Hepatocyte (in vitro differentiated cells): ENCODE measurements at regions not wholly inside any gene's neighbourhood (a gene's known extent, or its start where the extent isn't known, plus 50 kb on each side); places are given as distances from the start of the nearest gene placed in this dataset.

ENCODE experiments used
- DNase-seq: peaks from one replicate; pipeline ENCODE4 v3.0.0-alpha.2; 2016; ENCODE audit warnings: low spot score
- H2AFZ ChIP-seq: fragments of 200-600 bp; sonication (generic); 2 replicates; pipeline ENCODE4 v1.6.0; 2016; ENCODE audit warnings: antibody characterized with exemption, mild to moderate bottlenecking
- H3K27ac ChIP-seq: fragments of 200-600 bp; sonication (generic); 2 replicates; pipeline ENCODE4 v1.5.1; 2016; ENCODE audit warnings: mild to moderate bottlenecking
- H3K27me3 ChIP-seq: fragments of 200-600 bp; sonication (generic); 2 replicates; pipeline ENCODE4 v1.6.1; 2016
- H3K36me3 ChIP-seq: fragments of 200-600 bp; sonication (generic); replicated peaks from 2 replicates; pipeline ENCODE4 v1.5.1; 2016; ENCODE audit warnings: low read depth; ENCODE audit not compliant: insufficient read depth
- H3K4me1 ChIP-seq: fragments of 200-600 bp; sonication (generic); 2 replicates; pipeline ENCODE4 v1.5.1; 2016; ENCODE audit warnings: mild to moderate bottlenecking, moderate library complexity; ENCODE audit not compliant: insufficient read depth
- H3K4me2 ChIP-seq: fragments of 200-600 bp; sonication (generic); 2 replicates; pipeline ENCODE4 v1.6.0; 2016
- H3K4me3 ChIP-seq: fragments of 200-600 bp; sonication (generic); 2 replicates; pipeline ENCODE4 v1.5.1; 2016; ENCODE audit warnings: mild to moderate bottlenecking
- H3K79me2 ChIP-seq: fragments of 200-600 bp; sonication (generic); 2 replicates; pipeline ENCODE4 v1.6.0; 2017; ENCODE audit warnings: mild to moderate bottlenecking
- H3K9me2 ChIP-seq: fragments of 200-600 bp; sonication (generic); replicated peaks from 2 replicates; pipeline ENCODE4 v1.6.0; 2017; ENCODE audit warnings: mild to moderate bottlenecking; ENCODE audit not compliant: insufficient read depth
- H3K9me3 ChIP-seq: fragments of 200-600 bp; sonication (generic); 2 replicates; pipeline ENCODE4 v1.5.1; 2016; ENCODE audit warnings: low read depth, mild to moderate bottlenecking
- H4K20me1 ChIP-seq: fragments of 200-600 bp; sonication (generic); 2 replicates; pipeline ENCODE4 v1.6.0; 2016; ENCODE audit warnings: mild to moderate bottlenecking; ENCODE audit not compliant: insufficient read depth, poor library complexity, severe bottlenecking
- EZH2 ChIP-seq: fragments of 200-600 bp; sonication (generic); IDR thresholded peaks from 2 replicates; pipeline ENCODE4 v1.6.1; 2016; ENCODE audit warnings: antibody characterized with exemption, mild to moderate bottlenecking, borderline replicate concordance
- EZH2phosphoT487 ChIP-seq: fragments of 200-600 bp; sonication (generic); IDR thresholded peaks from one replicate; pipeline ENCODE4 v1.6.1; 2018; ENCODE audit warnings: antibody characterized with exemption, mild to moderate bottlenecking, low read depth, moderate library complexity; ENCODE audit not compliant: unreplicated experiment, severe bottlenecking
- WGBS: methylation state at CpG from one replicate; pipeline ENCODE4 v1.1.6; 2016; ENCODE audit warnings: low lambda C conversion rate; ENCODE audit errors: missing lambda C conversion rate; 5-methylcytosine and 5-hydroxymethylcytosine counted together
- TF ChIP-seq, protein P1 (sequence below): fragments of 200-600 bp; sonication (generic); IDR thresholded peaks from 2 replicates; pipeline ENCODE4 v1.5.1; 2016; ENCODE audit warnings: antibody characterized with exemption, mild to moderate bottlenecking; ENCODE audit not compliant: poor library complexity

DNA sequence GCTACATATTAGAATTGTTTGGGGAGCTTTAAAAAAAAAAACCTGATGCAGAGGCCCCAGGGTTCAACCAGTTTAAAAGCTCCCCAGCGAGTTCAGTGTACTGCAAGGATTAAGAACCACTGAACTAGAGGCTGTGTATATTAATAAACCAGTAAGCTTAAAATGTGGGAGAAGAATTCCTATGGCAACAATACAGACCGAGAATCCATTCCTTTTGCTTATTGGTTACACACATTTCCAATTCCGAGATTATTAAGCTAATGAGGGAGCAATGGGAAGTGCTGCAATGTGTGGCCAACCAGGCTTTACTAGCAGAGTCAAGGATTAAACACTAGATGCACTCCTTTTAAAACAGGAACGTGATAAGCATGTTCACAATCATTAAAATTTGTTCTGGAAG lies 204.4 kb downstream of the TDRD15 start:
- Histone ChIP-seq H3K27me3 (no peaks in the 10 kb centered on the region), H3K4me1 (no peaks in the 10 kb centered on the region), H3K27ac (no peak overlapping the region), H4K20me1 (no peaks in the 10 kb centered on the region), H3K36me3 (no peaks in the 10 kb centered on the region), H3K4me3 (no peak overlapping the region), H3K9me3 (no peaks in the 10 kb centered on the region), H3K79me2 (no peaks in the 10 kb centered on the region), H2AFZ (no peak overlapping the region), H3K4me2 (no peak overlapping the region), H3K9me2 (no peaks in the 10 kb centered on the region)
- no peak for DNase-seq
- no peak for TF ChIP-seq EZH2
- WGBS: 64% methylated on average over 4 of the region's 4 CpGs

DNA sequence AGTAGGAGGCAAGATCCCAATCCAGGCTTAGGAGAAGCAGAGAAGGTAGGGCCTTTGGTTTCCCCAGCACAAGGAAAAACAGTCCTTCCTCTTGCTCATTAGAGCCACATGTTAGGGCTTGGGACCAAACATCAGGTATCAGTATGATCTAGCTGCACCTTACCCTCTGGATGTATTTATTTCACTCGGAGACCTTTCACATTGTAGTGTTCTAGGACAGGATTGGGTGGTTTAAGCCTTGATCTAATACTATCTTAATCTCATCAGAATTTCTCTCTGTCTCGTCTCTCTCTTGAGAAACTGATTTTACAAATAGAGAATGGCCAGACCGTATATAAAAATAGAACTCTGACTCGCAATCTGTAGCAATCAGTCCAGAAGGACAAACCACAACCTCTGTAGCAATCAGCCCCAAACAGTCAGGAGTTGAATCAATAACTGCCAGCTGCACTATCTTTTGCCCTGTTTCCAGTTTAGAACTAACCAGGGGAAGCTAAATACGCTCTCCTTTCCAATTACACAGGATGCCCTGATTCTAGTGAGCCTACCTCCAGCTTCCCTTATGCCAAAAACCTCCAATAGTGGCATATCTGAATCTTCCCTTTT lies 207.1 kb downstream of the TDRD15 start:
- Histone ChIP-seq H2AFZ (no peak overlapping the region), H3K27ac (no peak overlapping the region), H4K20me1 (no peaks in the 10 kb centered on the region), H3K36me3 (no peaks in the 10 kb centered on the region), H3K27me3 (no peaks in the 10 kb centered on the region), H3K9me2 (no peaks in the 10 kb centered on the region), H3K4me1 (no peaks in the 10 kb centered on the region), H3K9me3 (no peaks in the 10 kb centered on the region), H3K79me2 (no peaks in the 10 kb centered on the region), H3K4me2 (no peak overlapping the region), H3K4me3 (no peak overlapping the region)
- DNase-seq: no peak
- no peak for TF ChIP-seq EZH2
- TF ChIP-seq, protein P1, sequence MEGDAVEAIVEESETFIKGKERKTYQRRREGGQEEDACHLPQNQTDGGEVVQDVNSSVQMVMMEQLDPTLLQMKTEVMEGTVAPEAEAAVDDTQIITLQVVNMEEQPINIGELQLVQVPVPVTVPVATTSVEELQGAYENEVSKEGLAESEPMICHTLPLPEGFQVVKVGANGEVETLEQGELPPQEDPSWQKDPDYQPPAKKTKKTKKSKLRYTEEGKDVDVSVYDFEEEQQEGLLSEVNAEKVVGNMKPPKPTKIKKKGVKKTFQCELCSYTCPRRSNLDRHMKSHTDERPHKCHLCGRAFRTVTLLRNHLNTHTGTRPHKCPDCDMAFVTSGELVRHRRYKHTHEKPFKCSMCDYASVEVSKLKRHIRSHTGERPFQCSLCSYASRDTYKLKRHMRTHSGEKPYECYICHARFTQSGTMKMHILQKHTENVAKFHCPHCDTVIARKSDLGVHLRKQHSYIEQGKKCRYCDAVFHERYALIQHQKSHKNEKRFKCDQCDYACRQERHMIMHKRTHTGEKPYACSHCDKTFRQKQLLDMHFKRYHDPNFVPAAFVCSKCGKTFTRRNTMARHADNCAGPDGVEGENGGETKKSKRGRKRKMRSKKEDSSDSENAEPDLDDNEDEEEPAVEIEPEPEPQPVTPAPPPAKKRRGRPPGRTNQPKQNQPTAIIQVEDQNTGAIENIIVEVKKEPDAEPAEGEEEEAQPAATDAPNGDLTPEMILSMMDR: no peak
- TF ChIP-seq EZH2phosphoT487: no peak
- WGBS: 75% methylated on average over 5 of the region's 5 CpGs

DNA sequence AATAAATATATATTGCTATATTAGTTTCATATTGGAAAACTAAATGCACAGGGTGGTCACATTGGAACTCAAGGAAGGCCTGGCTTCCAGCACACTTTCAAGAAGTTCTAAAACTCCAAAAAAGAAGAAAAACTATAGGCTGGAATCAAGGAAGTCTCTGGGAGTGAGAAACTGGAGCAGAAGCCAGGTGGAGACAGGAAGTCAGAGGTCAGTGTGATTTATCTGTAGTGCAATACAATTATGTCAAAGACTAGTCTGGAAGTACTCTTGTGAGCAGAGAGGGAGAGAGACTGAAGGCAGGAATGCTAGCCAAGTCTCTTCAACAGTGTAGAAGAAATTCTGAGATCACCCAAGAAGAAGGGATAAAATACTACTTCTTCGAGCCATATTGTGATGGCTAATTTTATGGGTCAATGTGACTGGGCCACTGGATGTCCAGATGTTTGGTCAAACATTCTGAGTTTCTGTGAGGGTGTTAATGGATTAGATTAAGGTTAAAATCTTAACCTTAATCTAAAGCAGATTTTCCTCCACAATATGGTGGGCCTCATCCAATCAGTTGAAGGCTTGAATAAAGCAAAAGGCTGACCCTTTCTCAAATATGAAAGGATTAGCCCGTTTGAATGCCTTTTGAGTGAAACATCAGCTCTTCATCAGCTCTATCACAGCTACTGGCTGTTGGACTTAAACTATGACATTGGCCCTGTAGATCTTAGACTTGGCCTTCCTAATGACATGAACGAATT lies 208.0 kb downstream of the TDRD15 start:
- Histone ChIP-seq H3K36me3 (no peaks in the 10 kb centered on the region), H3K9me3 (no peaks in the 10 kb centered on the region), H3K4me3 (no peak overlapping the region), H3K79me2 (no peaks in the 10 kb centered on the region), H3K4me2 (no peak overlapping the region), H3K27me3 (no peaks in the 10 kb centered on the region), H3K27ac (no peak overlapping the region), H2AFZ (no peak overlapping the region), H3K4me1 (no peaks in the 10 kb centered on the region), H4K20me1 (no peaks in the 10 kb centered on the region), H3K9me2 (no peaks in the 10 kb centered on the region)
- WGBS: 85% methylated on average over 3 of the region's 3 CpGs
- TF ChIP-seq, protein P1: no peak
- TF ChIP-seq EZH2phosphoT487 (no peak), EZH2 (no peak)
- no peak for DNase-seq

DNA sequence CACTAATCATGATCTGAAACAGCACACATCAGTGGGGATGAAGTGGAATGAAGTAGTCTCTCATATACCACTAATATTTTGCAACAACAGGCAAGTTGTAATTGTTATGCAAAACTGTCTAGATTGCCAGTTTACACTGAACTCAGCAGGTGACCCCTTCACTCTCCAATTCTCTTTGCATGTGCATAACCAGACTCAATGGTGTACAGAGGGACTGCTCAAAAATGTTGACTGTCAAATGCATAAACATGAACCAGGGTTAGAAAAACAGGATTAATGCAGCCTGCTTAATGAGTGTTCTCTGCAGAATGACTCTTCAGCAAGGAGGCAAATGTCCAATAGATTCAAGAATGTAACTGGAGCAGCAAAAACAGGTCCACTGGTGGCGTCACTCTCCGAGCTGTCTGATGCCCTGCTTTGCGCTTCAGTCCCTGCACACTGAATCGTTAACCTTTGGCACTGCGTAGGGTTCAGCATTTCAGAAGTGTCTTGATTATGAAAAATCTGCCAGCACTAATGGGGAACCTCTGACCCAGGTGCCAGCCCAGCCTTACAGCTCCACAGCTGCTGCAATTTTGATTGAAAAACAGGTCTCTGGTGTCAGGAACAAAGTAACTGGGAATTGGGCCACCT lies 209.3 kb downstream of the TDRD15 start:
- TF ChIP-seq, protein P1: no peak
- no peak for TF ChIP-seq EZH2
- no peak for TF ChIP-seq EZH2phosphoT487
- Histone ChIP-seq H3K36me3 (no peaks in the 10 kb centered on the region), H3K4me3 (no peak overlapping the region), H3K27ac (no peak overlapping the region), H3K79me2 (no peaks in the 10 kb centered on the region), H3K4me2 (no peak overlapping the region), H4K20me1 (no peaks in the 10 kb centered on the region), H2AFZ (no peak overlapping the region), H3K9me2 (no peaks in the 10 kb centered on the region), H3K4me1 (no peaks in the 10 kb centered on the region), H3K27me3 (no peaks in the 10 kb centered on the region), H3K9me3 (no peaks in the 10 kb centered on the region)
- no peak for DNase-seq
- 87% methylated on average over 5 of the region's 5 CpGs for WGBS
